ENCODE measurements at regions not wholly inside any gene's neighbourhood (a gene's known extent, or its start where the extent isn't known, plus 50 kb on each side); places are given as distances from the start of the nearest gene placed in this dataset.

DNA sequence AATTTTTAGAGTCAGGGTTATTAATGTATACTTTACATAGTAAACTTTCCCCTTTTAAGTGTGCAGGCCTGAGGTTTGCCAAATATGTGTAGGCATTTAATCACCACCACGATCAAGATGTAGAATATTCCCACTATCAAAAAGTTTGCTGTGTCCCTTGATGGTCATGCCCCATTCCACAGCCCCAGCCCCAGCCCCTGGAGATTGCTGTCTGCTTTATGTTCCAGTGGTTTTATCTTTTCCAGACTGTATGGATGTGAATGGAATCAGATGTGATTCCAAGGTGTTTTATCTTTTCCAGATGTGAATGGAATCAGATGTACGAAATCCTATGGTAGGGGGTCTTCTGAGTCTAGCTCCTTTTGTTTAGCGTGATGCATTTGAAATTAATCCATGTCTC lies 93.1 kb upstream of the B3GAT1 start:
- Histone ChIP-seq H3K4me3 (no peak overlapping the region), H3K9me3 (no peaks in the 10 kb centered on the region), H3K27ac (no peak overlapping the region), H3K4me1 (replicated peaks) (no peaks in the 10 kb centered on the region), H3K36me3 (no peaks in the 10 kb centered on the region), H3K27me3 (replicated peaks; ENCODE audit: insufficient read depth) (no peaks in the 10 kb centered on the region)
- DNase-seq (ENCODE audit: low spot score): no peak
- TF ChIP-seq POLR2A (IDR thresholded peaks at IDR 0.05): no peak
- TF ChIP-seq, protein P1, sequence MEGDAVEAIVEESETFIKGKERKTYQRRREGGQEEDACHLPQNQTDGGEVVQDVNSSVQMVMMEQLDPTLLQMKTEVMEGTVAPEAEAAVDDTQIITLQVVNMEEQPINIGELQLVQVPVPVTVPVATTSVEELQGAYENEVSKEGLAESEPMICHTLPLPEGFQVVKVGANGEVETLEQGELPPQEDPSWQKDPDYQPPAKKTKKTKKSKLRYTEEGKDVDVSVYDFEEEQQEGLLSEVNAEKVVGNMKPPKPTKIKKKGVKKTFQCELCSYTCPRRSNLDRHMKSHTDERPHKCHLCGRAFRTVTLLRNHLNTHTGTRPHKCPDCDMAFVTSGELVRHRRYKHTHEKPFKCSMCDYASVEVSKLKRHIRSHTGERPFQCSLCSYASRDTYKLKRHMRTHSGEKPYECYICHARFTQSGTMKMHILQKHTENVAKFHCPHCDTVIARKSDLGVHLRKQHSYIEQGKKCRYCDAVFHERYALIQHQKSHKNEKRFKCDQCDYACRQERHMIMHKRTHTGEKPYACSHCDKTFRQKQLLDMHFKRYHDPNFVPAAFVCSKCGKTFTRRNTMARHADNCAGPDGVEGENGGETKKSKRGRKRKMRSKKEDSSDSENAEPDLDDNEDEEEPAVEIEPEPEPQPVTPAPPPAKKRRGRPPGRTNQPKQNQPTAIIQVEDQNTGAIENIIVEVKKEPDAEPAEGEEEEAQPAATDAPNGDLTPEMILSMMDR (IDR thresholded peaks at IDR 0.05): no peak
- no peak for TF ChIP-seq POLR2AphosphoS5 (IDR thresholded peaks at IDR 0.05)
- intact Hi-C loops (cut with DNase I): no loop called here
- 70% methylated on average over 3 of the region's 3 CpGs for WGBS

DNA sequence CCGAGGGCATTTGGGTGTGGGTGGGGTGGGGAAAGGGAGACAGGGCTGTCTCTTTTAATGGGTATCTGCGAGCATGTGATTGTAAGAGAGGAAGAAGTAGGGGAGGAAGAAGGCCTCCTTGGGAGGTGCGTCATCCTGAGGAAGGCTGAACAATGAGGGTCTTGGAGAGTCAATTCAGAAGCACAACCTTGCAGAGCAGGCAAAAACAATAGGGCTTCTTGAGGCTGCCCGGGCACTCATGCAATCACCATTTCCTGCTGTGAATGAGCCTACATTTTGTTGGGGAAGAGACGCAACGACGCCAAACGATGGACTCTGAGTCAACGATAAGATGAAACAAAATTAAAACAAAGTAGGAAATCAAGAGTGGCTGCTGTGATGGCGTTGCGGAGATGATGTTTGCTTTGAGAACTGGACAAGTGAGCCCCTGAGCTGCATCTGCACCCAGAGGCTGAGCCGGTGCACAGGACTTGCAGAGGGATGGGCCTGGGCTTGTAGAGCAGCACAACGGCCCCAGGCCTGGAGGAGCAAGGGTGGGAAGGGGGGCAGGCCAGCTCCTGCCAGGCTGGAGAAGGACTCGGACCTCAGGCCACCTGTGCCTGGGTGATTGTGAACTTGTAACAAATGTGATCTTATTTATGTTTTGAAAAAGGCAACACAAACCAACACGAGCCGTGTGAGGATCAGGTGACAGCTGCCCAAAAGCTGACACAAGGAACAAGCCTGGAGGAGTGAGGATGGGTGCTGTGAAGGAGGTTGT lies 92.3 kb upstream of the B3GAT1 start:
- DNase-seq (ENCODE audit: low spot score): no peak
- TF ChIP-seq POLR2A (IDR thresholded peaks at IDR 0.05): no peak
- no peak overlapping the region for H3K4me3 ChIP-seq

DNA sequence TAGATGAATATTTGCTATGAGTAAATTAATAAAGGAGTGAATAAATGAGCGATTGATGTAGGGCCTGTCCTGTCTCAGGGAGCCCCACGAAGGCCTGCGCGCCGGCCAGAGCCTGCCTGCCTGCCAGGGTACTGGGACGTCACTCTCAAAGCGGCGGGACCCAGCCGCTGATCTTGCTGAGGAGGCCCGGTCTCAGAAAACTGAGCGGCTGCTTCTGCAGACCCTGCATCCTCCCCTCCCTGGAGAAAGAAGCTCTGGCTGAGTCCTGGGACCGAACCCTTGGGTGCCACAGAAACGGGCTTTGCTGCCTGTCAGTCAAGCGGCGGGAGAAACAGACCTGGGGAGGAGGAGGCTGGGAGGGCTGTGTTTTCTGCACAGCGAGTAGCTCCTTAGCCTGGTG lies 91.6 kb upstream of the B3GAT1 start:
- no peak overlapping the region for H3K27ac ChIP-seq
- H3K9me3 ChIP-seq: no peaks in the 10 kb centered on the region
- no peaks in the 10 kb centered on the region for H3K27me3 ChIP-seq (replicated peaks; ENCODE audit: insufficient read depth)
- no peaks in the 10 kb centered on the region for H3K4me1 ChIP-seq (replicated peaks)
- H3K36me3 ChIP-seq: no peaks in the 10 kb centered on the region
- TF ChIP-seq, protein P1 (IDR thresholded peaks at IDR 0.05): no peak
- no peak for TF ChIP-seq POLR2AphosphoS5 (IDR thresholded peaks at IDR 0.05)
- TF ChIP-seq POLR2A (IDR thresholded peaks at IDR 0.05): no peak
- no peak overlapping the region for H3K4me3 ChIP-seq
- 93% methylated on average over 16 of the region's 16 CpGs for WGBS
- intact Hi-C loops (cut with DNase I): no loop called here
- no peak for DNase-seq (ENCODE audit: low spot score)

More for the DNA sequence above, 92.3 kb upstream of the B3GAT1 start:
- Histone ChIP-seq H3K36me3 (no peaks in the 10 kb centered on the region), H3K27ac (no peak overlapping the region), H3K4me1 (replicated peaks) (no peaks in the 10 kb centered on the region), H3K27me3 (replicated peaks; ENCODE audit: insufficient read depth) (no peaks in the 10 kb centered on the region), H3K9me3 (no peaks in the 10 kb centered on the region)
- WGBS: 38% methylated on average over 16 of the region's 16 CpGs
- intact Hi-C loops (cut with DNase I): no loop called here

DNA sequence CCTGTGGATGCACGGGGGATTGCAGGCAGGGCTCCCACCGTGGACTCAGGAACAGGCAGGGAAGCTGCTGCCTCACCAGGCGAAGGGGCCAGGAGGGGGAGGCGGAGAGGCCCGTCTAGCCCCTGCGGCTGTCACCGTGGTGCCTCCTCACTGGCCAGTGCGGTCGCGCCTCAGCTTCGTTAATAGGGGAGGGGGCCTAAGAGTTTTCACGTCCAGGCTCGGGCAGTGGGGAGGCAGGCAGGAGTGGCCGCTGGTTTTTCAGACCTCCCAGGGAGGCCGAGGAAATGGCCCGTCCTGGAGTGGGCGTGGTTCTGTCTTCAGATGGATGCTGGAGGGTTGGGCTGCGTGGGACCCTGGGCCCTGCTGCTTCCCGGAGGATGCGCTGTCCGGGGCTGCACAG lies 91.1 kb upstream of the B3GAT1 start:
- Histone ChIP-seq H3K27ac (no peak overlapping the region), H3K27me3 (replicated peaks; ENCODE audit: insufficient read depth) (no peaks in the 10 kb centered on the region), H3K9me3 (no peaks in the 10 kb centered on the region), H3K4me3 (no peak overlapping the region), H3K4me1 (replicated peaks) (no peaks in the 10 kb centered on the region), H3K36me3 (no peaks in the 10 kb centered on the region)
- intact Hi-C loops (cut with DNase I): no loop called here
- WGBS: 63% methylated on average over 21 of the region's 21 CpGs
- TF ChIP-seq POLR2A (IDR thresholded peaks at IDR 0.05): no peak
- TF ChIP-seq, protein P1 (IDR thresholded peaks at IDR 0.05): no peak
- TF ChIP-seq POLR2AphosphoS5 (IDR thresholded peaks at IDR 0.05): no peak
- DNase-seq (ENCODE audit: low spot score): no peak

DNA sequence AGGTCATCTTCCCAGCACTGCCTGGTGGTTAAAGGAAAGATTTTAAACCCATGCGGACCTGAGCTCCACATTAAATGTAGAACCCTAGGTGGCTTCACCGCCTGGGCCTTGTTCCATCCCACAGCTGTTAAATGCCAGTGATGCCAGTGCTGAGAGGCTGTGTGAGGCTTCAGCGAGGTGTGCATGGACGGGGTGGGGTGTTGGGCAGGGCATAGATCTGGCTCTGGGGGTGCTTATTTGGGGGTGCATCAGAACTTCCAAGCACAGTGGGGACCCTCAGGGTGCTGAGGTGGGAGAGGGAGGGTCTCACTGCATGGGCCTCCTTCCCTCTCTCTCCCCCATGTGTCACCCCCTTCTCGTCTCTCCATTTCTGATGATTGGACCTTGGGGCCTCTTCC lies 90.1 kb upstream of the B3GAT1 start:
- H3K4me3 ChIP-seq: no peak overlapping the region
- H3K9me3 ChIP-seq: no peaks in the 10 kb centered on the region
- H3K36me3 ChIP-seq: no peaks in the 10 kb centered on the region
- TF ChIP-seq POLR2A (IDR thresholded peaks at IDR 0.05) (no peak), POLR2AphosphoS5 (IDR thresholded peaks at IDR 0.05) (no peak)
- TF ChIP-seq, protein P1 (IDR thresholded peaks at IDR 0.05): no peak
- no peak for DNase-seq (ENCODE audit: low spot score)
- H3K27ac ChIP-seq: no peak overlapping the region
- H3K4me1 ChIP-seq (replicated peaks): no peaks in the 10 kb centered on the region
- H3K27me3 ChIP-seq (replicated peaks; ENCODE audit: insufficient read depth): no peaks in the 10 kb centered on the region
- 68% methylated on average over 5 of the region's 5 CpGs for WGBS
- intact Hi-C loops (cut with DNase I): no loop called here

Data from prostate gland (tissue), 2 donors.